Breast epithelium (tissue), 3 donors: ENCODE measurements at regions not wholly inside any gene's neighbourhood (a gene's known extent, or its start where the extent isn't known, plus 50 kb on each side); places are given as distances from the start of the nearest gene placed in this dataset.

ENCODE experiments used
- POLR2A ChIP-seq: fragments of 450-650 bp; IDR thresholded peaks from one replicate; pipeline ENCODE4 v1.6.1; 2016; ENCODE audit warnings: antibody characterized with exemption, mild to moderate bottlenecking, moderate library complexity
- TF ChIP-seq, protein P1 (sequence below), 3 donors: fragments of 450-650 bp; IDR thresholded peaks; one replicate each; pipeline ENCODE4 v1.5.1; 2016 to 2017; ENCODE audit warnings: antibody characterized with exemption in 3 of 3, mild to moderate bottlenecking in 3 of 3, moderate library complexity in 3 of 3

GRCh38 chr2:157929871-157930667 is 53.9 kb upstream of the ACVR1 start:
- TF ChIP-seq, protein P1, sequence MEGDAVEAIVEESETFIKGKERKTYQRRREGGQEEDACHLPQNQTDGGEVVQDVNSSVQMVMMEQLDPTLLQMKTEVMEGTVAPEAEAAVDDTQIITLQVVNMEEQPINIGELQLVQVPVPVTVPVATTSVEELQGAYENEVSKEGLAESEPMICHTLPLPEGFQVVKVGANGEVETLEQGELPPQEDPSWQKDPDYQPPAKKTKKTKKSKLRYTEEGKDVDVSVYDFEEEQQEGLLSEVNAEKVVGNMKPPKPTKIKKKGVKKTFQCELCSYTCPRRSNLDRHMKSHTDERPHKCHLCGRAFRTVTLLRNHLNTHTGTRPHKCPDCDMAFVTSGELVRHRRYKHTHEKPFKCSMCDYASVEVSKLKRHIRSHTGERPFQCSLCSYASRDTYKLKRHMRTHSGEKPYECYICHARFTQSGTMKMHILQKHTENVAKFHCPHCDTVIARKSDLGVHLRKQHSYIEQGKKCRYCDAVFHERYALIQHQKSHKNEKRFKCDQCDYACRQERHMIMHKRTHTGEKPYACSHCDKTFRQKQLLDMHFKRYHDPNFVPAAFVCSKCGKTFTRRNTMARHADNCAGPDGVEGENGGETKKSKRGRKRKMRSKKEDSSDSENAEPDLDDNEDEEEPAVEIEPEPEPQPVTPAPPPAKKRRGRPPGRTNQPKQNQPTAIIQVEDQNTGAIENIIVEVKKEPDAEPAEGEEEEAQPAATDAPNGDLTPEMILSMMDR (IDR thresholded peaks at IDR 0.05): no peak
- TF ChIP-seq POLR2A: no peak
